ENCODE measurements at regions not wholly inside any gene's neighbourhood (a gene's known extent, or its start where the extent isn't known, plus 50 kb on each side); places are given as distances from the start of the nearest gene placed in this dataset.

DNA sequence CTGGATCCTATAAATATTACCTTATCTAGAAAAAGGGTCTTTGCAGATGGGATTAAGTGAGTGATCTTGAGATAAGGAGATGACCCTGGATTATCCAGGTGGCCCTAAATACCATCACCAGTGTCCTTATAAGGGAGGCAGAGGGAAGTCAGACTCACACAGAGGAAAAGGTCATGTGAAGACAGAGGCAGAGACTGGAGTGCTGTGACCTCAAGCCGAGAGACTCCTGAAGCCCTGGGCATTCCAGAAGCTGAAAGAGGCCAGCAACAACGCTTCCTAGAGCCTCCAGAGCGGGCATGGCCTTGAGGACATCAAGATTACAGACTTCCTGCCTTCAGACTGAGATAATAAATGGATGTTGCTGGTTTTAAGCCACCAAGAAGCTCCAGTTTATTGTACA lies 118.8 kb downstream of the ATPSCKMT start:
- Histone ChIP-seq H3K27ac (replicated peaks) (no peak overlapping the region), H3K4me3 (no peak overlapping the region), H3K9me3 (replicated peaks) (no peaks in the 10 kb centered on the region), H3K4me1 (no peaks in the 10 kb centered on the region), H3K27me3 (ENCODE audit: low read depth) (no peaks in the 10 kb centered on the region), H3K36me3 (no peaks in the 10 kb centered on the region)
- DNase-seq, result no peak
- intact Hi-C loops (cut with micrococcal nuclease), result no loop called here
- TF ChIP-seq, protein P1, sequence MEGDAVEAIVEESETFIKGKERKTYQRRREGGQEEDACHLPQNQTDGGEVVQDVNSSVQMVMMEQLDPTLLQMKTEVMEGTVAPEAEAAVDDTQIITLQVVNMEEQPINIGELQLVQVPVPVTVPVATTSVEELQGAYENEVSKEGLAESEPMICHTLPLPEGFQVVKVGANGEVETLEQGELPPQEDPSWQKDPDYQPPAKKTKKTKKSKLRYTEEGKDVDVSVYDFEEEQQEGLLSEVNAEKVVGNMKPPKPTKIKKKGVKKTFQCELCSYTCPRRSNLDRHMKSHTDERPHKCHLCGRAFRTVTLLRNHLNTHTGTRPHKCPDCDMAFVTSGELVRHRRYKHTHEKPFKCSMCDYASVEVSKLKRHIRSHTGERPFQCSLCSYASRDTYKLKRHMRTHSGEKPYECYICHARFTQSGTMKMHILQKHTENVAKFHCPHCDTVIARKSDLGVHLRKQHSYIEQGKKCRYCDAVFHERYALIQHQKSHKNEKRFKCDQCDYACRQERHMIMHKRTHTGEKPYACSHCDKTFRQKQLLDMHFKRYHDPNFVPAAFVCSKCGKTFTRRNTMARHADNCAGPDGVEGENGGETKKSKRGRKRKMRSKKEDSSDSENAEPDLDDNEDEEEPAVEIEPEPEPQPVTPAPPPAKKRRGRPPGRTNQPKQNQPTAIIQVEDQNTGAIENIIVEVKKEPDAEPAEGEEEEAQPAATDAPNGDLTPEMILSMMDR (IDR thresholded peaks at IDR 0.05; ENCODE audit: borderline replicate concordance), result no peak

DNA sequence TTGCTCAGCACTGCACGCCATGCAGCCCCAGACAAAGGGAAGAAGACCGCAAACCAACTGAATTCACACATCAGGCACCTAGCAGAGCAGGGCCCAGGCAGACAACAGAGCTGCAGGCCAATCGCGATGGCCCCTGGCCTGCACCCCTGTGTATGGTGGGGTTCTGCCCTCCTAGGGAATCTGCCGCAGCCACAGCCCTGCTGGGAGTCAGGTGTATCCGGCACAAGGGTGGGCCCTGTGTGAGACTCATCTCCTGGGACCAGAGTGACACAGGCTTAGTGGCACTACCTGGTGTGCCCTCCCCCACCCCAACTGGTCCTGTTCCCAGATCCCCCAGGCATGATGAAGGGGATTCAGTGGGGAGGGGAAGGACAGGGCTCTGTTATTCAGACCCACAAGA lies 122.8 kb downstream of the ATPSCKMT start:
- no peak overlapping the region for H3K4me3 ChIP-seq
- peaks cover 15% of the 10 kb centered on the region for H3K4me1 ChIP-seq
- DNase-seq, result no peak
- intact Hi-C loops (cut with micrococcal nuclease), result no loop called here
- no peak overlapping the region for H3K27ac ChIP-seq (replicated peaks)
- TF ChIP-seq, protein P1 (IDR thresholded peaks at IDR 0.05; ENCODE audit: borderline replicate concordance), result no peak
- no peaks in the 10 kb centered on the region for H3K36me3 ChIP-seq
- no peaks in the 10 kb centered on the region for H3K9me3 ChIP-seq (replicated peaks)
- H3K27me3 ChIP-seq (ENCODE audit: low read depth), result no peaks in the 10 kb centered on the region

DNA sequence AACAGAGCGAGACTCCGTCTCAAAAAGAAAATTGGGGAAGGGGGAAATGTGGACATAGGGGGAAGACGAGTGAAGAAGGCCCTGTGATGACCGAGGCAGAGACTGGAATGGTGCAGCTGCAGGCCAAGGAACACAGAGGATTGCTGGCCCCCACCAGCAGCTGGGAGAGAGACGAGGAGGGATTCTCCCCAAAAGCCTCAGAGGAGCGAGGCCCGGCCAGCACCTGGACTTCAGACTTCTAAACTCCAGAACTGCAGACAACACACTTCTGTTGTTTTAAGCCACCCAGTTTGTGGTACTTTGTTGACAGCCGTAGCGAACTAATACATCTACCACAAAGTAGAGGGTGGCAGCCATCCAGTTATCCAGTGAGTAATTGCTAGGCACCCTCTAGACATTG lies 124.6 kb downstream of the ATPSCKMT start:
- intact Hi-C loops (cut with micrococcal nuclease), result no loop called here
- TF ChIP-seq, protein P1 (IDR thresholded peaks at IDR 0.05; ENCODE audit: borderline replicate concordance), result no peak

DNA sequence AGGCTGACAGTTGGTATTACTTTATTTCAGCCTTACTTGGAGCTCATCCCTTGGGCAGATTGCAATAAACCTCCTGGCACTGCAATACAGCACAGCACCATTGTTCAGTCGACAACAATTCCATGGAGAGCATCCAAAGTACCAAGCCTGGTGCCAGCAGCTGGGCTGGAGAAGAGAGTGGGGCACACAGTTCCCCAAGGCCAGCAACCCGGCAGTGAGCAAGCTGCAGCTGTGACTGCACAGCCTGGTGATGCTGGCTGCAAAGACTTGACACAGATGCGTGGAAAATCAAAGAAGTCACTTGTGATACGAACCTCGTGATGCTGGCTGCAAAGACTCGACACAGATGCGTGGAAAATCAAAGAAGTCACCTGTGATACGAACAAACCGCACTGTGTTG lies 125.4 kb downstream of the ATPSCKMT start:
- DNase-seq, result peak; percentile 49
- H3K4me3 ChIP-seq, result no peak overlapping the region
- peaks cover under 1% of the 10 kb centered on the region for H3K9me3 ChIP-seq (replicated peaks)
- TF ChIP-seq, protein P1 (IDR thresholded peaks at IDR 0.05; ENCODE audit: borderline replicate concordance), result no peak
- intact Hi-C loops (cut with micrococcal nuclease), result no loop called here
- peaks cover 15% of the 10 kb centered on the region for H3K4me1 ChIP-seq
- peak overlapping the region; percentile 56 for H3K27ac ChIP-seq (replicated peaks)
- no peaks in the 10 kb centered on the region for H3K27me3 ChIP-seq (ENCODE audit: low read depth)
- H3K36me3 ChIP-seq, result no peaks in the 10 kb centered on the region

More for the DNA sequence above, 124.6 kb downstream of the ATPSCKMT start:
- Histone ChIP-seq H3K27me3 (ENCODE audit: low read depth) (no peaks in the 10 kb centered on the region), H3K4me3 (no peak overlapping the region), H3K36me3 (no peaks in the 10 kb centered on the region), H3K4me1 (peaks cover 15% of the 10 kb centered on the region), H3K27ac (replicated peaks) (no peak overlapping the region), H3K9me3 (replicated peaks) (no peaks in the 10 kb centered on the region)
- no peak for DNase-seq

DNA sequence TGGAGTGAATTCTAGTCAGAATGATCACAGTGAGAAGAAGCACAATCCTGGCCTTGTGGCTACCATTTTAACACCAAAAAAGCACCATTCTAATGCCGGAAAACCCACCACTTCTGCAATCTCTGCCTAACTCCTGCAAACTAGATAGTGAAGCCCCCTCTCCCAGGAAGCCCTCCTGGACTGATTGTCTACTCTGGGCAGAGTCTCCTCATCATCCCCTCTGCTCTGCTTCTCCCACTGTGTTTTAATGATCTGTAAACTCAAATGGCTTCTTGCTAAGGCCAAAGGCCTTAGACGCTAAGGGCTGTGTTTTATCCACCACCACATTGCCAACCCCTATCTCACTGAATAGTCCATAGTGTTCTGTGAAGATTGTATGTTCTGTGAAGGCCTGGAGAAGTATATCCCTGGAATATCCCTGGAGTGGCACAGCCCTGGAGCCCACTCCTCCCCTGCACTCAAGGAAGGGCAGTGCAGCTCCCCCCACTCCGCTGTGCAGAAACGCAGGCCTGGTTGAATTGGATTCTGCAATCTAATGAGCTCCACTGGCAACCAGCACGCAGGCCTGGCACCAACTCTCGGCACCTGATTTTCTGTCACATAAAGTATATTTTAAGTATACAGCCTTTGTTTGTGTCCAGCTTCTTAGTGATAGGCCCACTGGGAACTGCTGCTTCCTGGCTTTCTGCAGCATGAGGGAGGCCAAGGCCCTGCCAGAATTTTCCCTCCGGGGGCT lies 126.3 kb downstream of the ATPSCKMT start:
- H3K9me3 ChIP-seq (replicated peaks), result peaks cover 6% of the 10 kb centered on the region
- H3K4me3 ChIP-seq, result no peak overlapping the region
- intact Hi-C loops (cut with micrococcal nuclease), result no loop called here
- TF ChIP-seq, protein P1 (IDR thresholded peaks at IDR 0.05; ENCODE audit: borderline replicate concordance), result no peak
- H3K27me3 ChIP-seq (ENCODE audit: low read depth), result no peaks in the 10 kb centered on the region
- H3K36me3 ChIP-seq, result no peaks in the 10 kb centered on the region
- H3K27ac ChIP-seq (replicated peaks), result peak overlapping the region; percentile 56
- peaks cover 15% of the 10 kb centered on the region for H3K4me1 ChIP-seq
- no peak for DNase-seq

Measured in left ventricle myocardium inferior (tissue), 1 donor.